Stimulated activated CD4-positive, alpha-beta T cell treated with anti-CD3 and anti-CD28 coated beads, Interleukin-15, amount 100 ng/mL, for 24 hours (primary cell): ENCODE measurements at regions not wholly inside any gene's neighbourhood (a gene's known extent, or its start where the extent isn't known, plus 50 kb on each side); places are given as distances from the start of the nearest gene placed in this dataset.

Experiments used
- DNase-seq: peaks from one replicate; pipeline ENCODE4 v3.0.0-alpha.2; 2020

DNA sequence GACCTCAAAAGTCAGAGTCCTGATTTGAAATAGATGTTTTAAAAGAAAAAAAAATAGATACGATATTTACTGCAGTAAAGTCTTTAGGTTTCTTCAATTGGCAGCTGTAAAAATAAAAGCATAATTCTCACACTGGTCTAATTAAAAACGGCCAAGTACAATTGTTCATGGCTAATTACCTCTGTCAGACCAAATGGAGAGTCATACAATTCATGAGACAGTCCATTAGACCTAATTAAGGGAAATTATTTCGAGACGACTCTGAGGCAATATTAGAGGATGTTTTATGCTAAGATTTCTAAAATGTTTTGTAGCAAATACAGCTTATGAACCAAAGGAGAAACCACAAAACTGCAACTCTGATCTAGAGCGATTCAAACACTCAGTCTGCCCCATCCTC is 131.3 kb downstream of the PHLDA1 start:
- DNase-seq = no peak

GRCh38 chr12:75894965-75895754 is 136.4 kb downstream of the PHLDA1 start:
- DNase-seq = no peak

- no peak for DNase-seq
These were observed 137.8 kb downstream of the PHLDA1 start for GRCh38 chr12:75893765-75894164.

DNA sequence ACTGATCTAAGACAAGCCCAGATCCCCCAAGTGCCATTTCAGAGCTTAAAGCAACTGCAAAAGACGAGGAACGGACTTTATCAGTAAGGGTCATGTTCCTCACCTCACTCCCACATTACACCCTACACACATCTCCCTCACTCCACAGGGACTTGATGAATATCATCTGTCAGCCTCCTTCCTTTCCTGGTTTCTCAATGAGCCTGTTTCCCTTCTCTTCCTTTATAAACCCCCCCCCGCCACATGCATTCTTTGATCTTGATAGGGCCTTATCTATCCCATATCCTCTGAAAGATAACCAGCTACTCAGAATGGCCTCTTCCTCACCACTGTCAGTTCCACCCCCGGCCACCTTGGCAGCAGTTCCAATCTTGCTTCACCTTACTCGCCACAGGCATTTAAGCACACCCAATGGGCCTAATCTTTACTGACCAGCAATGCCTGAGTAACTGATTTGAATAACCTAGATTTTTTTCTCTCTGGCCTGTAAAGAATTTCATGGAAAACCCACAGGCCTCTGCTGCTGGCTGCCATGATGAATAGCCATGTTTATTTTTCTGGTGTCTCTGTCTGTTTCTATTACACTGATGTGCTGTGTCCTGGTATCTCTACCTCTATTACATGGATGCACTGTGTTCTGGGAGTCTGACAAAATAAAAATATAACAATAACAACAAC is 138.7 kb downstream of the PHLDA1 start:
- no peak for DNase-seq

GRCh38 chr12:75891072-75891471 is 140.5 kb downstream of the PHLDA1 start:
- DNase-seq = no peak

DNA sequence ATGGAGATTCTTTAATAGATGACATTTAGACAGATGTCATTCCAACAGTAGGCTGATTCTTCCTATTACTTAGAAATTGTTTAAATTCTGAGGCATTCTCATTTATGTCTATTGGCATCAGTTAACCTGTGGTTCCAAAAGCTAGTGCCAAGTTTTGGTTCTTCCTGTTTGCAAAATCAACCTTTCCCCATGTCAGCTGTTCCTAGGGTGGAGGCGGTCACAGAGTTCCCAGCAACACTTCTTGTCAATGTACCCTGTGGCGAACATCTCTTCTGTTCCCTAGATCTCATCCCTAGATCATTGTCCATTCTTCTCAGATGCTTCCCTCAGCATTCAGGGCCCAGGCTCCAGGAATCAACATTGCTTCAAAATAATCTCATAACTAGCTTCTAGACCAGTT is 140.9 kb downstream of the PHLDA1 start:
- no peak for DNase-seq

GRCh38 chr12:75890141-75890540 is 141.4 kb downstream of the PHLDA1 start:
- DNase-seq = no peak

- DNase-seq = no peak
These were observed 142.5 kb downstream of the PHLDA1 start for GRCh38 chr12:75888874-75889613.

DNA sequence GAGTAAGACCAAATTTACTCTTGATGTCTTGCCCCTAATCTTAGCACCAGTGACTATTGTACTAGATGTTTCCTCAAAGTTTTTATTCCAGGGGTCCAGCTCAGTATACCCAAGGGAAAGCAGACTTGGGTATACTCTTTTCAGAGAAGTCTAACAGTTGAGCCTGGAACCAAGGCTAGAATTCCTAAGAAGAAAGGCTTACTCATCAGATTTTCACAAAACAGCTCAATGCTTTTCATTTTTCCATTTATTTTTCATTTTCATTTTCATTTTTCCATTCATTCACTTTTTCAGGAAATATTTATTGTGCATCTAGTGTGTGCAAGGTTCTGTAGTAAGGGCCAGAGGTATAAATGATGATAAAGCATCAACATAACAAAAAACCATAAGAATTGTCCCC is 143.2 kb downstream of the PHLDA1 start:
- DNase-seq = no peak

GRCh38 chr12:75887979-75888378 is 143.6 kb downstream of the PHLDA1 start:
- DNase-seq = no peak

DNA sequence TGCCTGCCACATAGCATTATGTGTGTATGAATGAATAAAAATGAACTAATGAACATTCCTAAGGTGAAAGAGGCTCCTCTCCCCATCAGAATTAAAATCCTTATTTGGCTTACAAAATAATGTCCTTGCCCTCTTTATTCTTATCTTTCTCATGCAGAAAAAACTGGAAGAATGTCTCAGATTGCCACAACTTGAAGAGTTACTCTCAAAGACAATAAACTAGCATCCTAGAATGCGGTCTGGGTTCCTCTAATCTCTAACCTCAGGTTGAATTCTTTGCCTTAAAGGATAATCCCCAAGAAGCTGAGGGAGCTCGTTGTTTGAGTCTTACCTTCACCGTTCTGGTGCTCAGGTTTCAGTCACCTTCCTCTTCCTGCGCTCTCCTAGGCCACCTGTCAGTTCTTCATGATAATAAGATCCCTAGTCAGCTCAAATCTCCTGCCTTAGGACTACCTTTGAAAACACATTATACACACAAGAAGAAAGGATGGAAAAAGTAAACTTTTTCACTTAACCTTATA is 147.1 kb downstream of the PHLDA1 start:
- no peak for DNase-seq

DNA sequence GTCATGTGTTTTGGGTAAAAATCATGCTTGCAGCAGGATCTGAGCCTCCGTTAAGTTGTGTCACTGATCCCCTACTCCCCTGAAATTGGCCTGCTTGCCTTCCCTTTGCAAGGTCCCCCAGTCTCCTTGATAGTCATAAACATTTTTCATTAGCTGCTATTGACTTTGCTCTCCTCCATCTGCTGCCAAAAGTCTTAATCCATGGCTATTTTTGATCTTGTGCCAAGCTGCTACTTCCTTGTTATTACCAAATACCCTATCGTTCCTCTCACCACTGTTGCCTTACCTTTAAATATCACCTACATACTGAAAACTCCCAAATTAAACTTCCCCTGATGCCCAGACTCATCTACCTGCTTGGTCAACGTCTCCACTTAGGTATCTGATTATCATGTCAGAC is 148.3 kb downstream of the PHLDA1 start:
- DNase-seq = no peak

DNA sequence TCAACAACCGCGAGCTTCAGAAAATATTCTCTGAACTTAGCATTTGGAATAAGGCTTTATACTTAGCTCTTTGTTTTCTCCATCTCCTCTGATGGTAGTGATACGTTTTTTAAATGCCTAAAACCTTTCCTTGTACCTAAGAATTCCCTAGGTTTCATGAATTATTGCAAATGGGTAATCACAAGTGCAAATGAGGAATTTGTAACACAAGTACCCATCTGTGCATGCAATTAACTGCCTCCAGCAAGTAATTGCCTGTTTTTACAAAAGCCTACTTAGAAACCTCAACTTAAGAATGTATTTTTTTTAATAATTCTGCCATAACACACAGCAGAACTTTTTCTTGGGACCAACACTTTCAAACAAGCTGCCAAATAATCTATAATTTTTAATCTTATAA is 149.2 kb downstream of the PHLDA1 start:
- no peak for DNase-seq

DNA sequence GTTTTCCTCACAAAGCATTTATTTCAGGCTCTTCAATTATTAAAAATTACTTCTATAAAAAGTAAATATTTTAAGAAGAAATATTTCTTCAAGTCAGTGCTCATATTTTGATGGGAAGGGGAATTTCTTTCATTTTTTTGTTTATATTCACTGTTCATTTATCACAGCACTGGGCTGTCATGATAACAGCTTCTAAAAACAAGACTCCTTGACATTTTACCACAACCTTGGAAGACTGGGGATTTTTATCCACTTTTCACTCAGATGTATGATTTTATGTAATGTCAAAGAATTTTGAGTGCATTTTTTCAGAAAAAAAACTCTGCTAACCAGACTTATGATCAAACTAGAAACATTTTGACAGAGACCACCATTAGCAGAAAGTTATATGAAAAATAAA is 149.7 kb downstream of the PHLDA1 start:
- DNase-seq = no peak

DNA sequence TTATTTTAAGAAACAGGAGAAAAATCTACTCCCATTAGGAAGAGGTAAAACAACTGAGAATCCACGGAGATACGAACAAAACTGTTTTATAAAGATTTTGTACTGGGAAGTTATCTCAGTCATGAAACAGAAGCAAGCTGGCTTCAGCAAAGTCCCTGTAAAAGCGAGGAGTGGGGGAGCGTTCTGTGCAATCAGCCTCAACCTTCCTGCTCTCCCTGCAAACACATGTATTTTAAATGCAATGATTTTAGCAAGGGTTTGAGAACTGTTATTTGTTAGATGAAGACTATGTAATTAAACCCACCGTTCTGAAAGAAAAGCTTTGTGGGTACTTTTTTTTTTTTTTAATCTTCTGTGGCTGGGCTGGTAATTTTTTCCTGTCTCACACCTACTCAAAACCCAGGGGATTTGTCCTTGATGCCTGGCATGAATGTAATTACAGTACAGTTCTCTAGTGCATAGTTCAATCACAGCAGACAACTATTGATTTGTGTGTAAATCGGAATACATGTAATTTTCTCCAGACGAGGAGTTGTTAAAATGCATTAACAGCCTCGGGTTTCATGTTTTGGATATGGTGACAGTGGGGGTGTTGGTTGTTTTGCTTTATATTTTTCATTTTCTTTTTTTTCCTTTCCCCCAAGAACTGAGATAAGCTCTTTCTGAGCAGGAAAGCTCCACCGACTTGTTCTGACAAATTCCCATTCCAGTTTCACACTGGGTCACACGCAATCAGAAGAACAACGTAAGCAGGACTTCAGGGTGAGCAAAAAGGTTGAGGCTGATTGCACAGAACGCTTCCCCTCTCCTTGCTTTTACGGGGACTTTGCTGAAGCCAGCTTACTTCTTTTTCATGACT is 153.6 kb downstream of the PHLDA1 start:
- DNase-seq = no peak

DNA sequence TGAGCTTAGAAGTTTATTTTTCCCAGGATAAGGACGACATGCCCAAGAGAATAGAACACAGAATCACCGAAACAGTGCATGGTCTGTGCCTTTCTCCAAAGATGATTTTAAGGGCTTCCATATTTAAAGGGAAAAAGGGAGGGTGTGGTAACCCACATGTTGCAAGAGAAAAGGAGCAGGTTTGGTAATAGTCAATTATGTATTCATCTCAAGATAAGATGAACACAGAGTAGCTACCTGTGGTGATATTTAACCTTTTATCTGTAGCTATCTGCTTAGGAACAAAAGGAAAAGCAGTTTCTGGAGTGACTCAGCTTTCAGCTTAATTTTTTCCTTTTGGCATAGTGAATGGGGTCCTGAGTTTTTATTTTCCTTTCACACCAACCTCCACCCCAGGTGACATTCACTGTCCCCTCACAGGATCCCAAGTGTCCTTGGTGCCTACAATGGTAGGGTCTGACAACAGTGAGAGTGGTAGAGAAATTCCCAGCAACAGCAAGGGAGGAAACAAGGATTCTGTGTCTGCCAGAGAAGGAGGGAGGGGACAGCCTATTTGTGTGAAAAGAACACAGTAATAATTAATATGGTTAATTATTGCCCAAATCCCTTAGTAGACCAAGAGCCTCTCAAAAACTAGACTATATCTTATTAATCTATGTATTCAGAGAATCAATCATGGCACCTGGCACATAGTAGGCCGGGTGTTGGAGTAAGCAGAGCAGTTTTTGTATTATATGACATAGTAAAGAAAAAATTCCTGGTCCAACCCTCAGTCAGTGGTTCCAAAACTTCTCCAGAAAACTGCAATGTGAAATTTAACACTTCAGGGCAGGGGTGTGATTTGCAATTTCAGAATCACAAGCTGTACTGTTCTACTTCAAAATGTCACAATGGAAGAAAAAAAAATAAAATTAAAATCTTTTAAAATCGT is 154.5 kb downstream of the PHLDA1 start:
- DNase-seq = no peak

GRCh38 chr12:75874441-75874840 is 157.1 kb downstream of the PHLDA1 start:
- no peak for DNase-seq

DNA sequence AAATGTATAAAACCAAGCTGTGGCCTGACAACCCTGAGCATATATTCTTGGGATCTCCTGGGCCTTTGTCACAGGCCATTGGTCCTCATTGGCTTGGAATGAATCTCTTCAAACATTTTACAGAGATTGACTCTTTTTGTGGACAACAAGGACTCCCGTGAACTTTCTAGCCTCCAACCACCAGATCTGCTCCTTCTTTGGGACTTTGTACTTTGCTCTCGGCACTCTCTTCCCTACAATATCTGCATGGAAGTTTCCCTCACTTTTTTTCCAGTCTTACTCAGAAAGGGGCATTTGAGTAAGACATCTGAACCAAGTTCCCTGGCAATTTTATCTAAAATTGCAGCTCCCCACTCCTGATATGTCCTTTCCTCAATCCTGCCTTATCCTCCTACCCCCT is 158.8 kb downstream of the PHLDA1 start:
- DNase-seq = no peak

GRCh38 chr12:75870878-75871277 is 160.7 kb downstream of the PHLDA1 start:
- no peak for DNase-seq

DNA sequence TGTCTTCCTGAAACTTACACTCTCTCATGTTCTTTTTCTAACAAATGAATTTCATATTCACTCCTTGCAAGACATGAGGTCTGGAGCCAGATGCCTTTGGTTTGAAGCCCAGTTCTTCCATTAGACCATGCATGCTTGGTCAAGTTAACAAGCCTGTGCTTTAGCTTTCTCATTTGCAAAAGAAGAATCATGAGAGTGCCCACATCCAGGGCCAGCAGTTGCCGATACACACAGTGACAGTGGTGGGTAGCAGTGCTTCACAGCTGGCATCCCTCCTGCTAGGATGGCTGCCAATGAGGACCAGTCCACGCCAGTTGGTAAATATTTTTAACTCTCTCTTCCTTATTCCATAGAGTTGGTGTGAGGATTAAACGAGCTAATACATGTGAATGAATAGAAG is 163.1 kb downstream of the PHLDA1 start:
- no peak for DNase-seq

- DNase-seq = no peak
These were observed 166.3 kb downstream of the PHLDA1 start for GRCh38 chr12:75865315-75865714.

DNA sequence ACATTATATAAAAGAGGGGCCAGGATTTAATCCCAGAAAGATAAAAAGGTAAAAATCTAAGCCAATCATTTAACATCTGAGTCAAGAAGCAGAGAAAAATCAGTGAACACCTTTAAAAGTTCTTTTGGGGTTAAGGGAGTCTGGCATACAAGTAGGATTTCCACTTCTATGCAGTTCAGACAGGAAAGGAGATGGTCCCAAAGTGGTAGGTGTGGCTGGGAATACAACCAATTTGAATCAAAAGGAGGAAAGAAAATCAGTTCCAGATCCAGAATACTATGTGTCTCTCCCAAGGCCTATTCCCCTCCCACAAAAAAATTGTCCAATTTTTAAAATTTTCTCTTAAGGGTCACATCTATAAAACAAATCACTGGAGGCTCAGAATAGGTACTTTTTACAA is 167.4 kb downstream of the PHLDA1 start:
- DNase-seq = no peak
